SK-N-MC (cell line): ENCODE measurements at regions not wholly inside any gene's neighbourhood (a gene's known extent, or its start where the extent isn't known, plus 50 kb on each side); places are given as distances from the start of the nearest gene placed in this dataset.

Experiments
- DNase-seq: peaks from one replicate; pipeline ENCODE4 v3.0.0-alpha.2; 2011; ENCODE audit warnings: low read depth, low spot score
- H3K27ac ChIP-seq: fragments of 200-600 bp; sonication (generic); 2 replicates; pipeline ENCODE4 v1.5.1; 2016; ENCODE audit warnings: mixed run types
- H3K36me3 ChIP-seq: fragments of 200-600 bp; sonication (generic); 2 replicates; pipeline ENCODE4 v1.6.1; 2017; ENCODE audit warnings: antibody characterized with exemption, low read length, mixed read lengths; ENCODE audit not compliant: insufficient read depth
- H3K4me3 ChIP-seq: fragments of 200-600 bp; sonication (generic); 2 replicates; pipeline ENCODE4 v1.5.1; 2016
- H3K9ac ChIP-seq: fragments of 200-600 bp; sonication (generic); 2 replicates; pipeline ENCODE4 v1.8.0; 2017; ENCODE audit warnings: mixed run types, mixed read lengths; ENCODE audit not compliant: insufficient read length
- H3K9me3 ChIP-seq: fragments of 200-600 bp; sonication (generic); 2 replicates; pipeline ENCODE4 v1.6.1; 2017; ENCODE audit warnings: low read depth, mild to moderate bottlenecking, antibody characterized with exemption, low read length, moderate library complexity, mixed read lengths
- EZH2 ChIP-seq: fragments of 200-600 bp; sonication (generic); IDR thresholded peaks from one replicate; pipeline ENCODE4 v1.6.1; 2017; ENCODE audit warnings: antibody characterized with exemption
- FOXP2 ChIP-seq: optimal IDR thresholded peaks from 2 replicates; pipeline ENCODE3; 2011; ENCODE audit warnings: mild to moderate bottlenecking, moderate library complexity; ENCODE audit not compliant: insufficient read depth; ENCODE audit errors: extremely low read length, control extremely low read depth
- POLR2AphosphoS5 ChIP-seq: IDR thresholded peaks from 2 replicates; pipeline ENCODE4 v1.6.1; 2012; ENCODE audit warnings: mild to moderate bottlenecking, low read depth, low read length, borderline replicate concordance

DNA sequence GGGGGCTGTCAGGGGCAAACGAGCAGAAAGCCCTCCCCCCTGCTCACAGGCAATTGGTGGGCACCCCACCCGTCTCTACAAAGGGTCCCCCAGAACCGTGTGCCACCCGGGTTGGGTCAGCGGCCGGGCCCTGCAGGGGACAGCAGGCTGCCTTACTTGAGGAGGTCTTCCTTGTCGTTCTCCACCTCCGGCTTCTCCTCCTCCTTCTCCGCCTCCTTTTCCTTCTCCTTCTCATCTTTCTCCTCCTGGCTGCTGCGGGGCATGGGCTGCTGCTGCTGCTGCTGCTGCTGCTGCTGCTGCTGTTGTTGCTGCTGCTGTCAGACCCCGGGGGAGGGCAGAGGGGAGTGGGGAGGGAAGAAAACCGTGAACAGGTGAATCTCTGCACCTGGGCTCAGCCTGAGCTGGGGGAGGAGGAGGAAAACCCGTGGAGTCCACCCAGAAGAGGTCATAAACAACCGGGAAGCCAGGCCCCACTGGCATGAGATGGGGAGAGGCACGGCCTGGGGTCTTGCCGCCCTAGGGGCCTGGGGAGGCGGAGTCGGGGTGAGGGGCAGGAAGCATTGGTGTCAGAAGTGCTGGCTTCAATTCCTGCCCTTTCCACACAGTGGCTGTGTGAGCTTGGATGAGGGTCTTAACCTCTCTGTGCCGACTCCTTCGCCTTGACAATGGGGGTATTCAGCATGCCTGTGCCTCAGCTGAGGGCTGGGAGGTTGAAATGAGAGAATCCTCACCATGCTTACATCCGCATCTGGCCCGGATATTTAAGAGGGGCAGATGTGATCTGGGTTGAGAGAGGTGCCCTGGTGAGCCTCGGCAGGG lies 107.6 kb downstream of the RFLNA start:
- TF ChIP-seq FOXP2 (no peak), POLR2AphosphoS5 (no peak), EZH2 (no peak)
- Histone ChIP-seq H3K4me3 (no peak overlapping the region), H3K9ac (no peak overlapping the region), H3K36me3 (peaks cover 30% of the 10 kb centered on the region; the same call in 1 of the 2 replicates), H3K27ac (no peak overlapping the region), H3K9me3 (no peaks in the 10 kb centered on the region)
- DNase-seq = no peak

DNA sequence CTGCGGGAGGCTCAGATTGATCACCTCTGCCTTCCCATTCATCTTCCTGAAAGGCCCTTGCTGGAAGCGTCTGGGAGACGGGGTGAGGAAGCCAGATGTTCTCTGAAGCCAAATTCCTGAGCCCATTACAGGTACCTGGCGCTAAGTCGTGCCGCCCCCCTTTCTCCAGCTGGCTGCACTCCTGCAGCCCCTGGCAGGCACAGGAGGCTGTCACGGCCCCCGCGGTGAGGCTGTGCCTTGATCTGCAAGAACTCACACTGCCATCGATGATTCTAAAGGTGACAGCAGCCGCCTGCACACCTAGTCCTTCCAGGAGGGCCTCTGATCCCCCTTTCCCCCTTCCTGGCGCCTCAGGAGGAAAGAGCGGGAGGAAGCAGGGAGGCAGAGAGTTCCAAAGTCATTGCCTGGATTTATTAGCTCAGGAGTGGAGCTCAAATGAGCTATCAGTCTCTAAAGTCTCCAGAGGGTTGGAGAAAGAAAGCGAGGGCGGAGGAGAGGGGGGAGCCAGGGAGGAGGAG lies 106.9 kb downstream of the RFLNA start:
- Histone ChIP-seq H3K36me3 (peaks cover 30% of the 10 kb centered on the region; the same call in 1 of the 2 replicates), H3K27ac (no peak overlapping the region), H3K4me3 (no peak overlapping the region), H3K9me3 (no peaks in the 10 kb centered on the region), H3K9ac (no peak overlapping the region)
- TF ChIP-seq EZH2 = no peak
- TF ChIP-seq POLR2AphosphoS5 = no peak
- no peak for TF ChIP-seq FOXP2
- no peak for DNase-seq

DNA sequence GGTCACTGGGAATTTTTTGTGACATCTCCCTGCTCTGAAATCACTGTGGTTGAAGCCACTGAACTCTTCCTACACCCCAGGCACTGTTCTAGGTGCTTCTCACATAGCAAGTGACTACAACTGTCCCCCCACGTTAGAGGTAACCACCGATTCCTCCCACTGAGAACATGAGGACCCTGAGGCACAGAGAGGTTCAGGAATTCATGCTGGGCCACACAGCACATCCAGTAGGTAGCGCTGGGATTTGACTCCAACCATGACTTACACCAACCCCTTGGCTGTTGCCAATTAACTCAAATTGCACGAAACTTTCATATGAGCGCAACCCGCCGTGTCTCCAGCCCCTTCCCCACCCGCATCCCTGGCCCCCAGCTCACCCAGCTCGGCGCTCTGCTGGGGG lies 105.2 kb downstream of the RFLNA start:
- no peak overlapping the region for H3K9ac ChIP-seq
- no peak for DNase-seq
- no peak overlapping the region for H3K4me3 ChIP-seq
- no peaks in the 10 kb centered on the region for H3K9me3 ChIP-seq
- TF ChIP-seq EZH2 = no peak
- TF ChIP-seq FOXP2 = no peak
- TF ChIP-seq POLR2AphosphoS5 = no peak
- H3K36me3 ChIP-seq = peaks cover 35% of the 10 kb centered on the region; the same call in 1 of the 2 replicates
- no peak overlapping the region for H3K27ac ChIP-seq

GRCh38 chr12:124399622-124400021 lies 104.7 kb downstream of the RFLNA start:
- no peak overlapping the region for H3K27ac ChIP-seq
- TF ChIP-seq POLR2AphosphoS5 (no peak), EZH2 (no peak), FOXP2 (no peak)
- no peak overlapping the region for H3K9ac ChIP-seq
- H3K36me3 ChIP-seq = peaks cover 35% of the 10 kb centered on the region; the same call in 1 of the 2 replicates
- no peak for DNase-seq
- no peak overlapping the region for H3K4me3 ChIP-seq
- no peaks in the 10 kb centered on the region for H3K9me3 ChIP-seq

DNA sequence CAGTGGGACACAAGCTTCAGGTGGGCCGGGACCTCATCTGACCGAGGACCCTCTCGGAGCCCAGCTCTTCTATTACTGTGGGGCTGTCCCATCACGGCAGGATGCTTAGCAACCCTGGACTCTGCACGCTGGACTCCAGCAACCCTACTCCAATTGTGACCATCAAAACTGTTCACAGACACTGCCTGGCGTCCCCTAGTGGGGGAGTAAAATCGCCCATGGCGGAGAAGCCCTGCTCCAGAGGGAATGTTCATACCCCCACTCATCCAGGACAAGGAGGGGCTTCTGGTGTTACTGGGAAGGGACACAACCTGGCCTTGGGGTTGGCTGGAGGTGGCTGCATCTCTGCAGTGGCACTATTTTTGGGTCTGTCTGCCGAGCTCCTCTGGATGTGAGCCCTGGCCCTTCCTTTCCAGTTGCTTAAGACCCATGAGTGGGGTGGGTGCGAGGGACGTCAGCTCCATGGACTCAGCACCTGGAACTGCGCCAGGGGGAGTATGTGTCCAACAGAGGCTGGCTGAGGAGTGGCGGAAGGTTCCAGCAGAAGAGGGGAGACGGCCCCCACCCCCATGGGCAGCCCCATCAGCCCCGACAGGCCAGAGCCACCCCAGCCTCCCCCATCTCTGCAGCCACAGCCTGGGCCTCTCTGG lies 103.8 kb downstream of the RFLNA start:
- no peak overlapping the region for H3K27ac ChIP-seq
- no peaks in the 10 kb centered on the region for H3K9me3 ChIP-seq
- no peak for TF ChIP-seq EZH2
- TF ChIP-seq POLR2AphosphoS5 = no peak
- no peak for TF ChIP-seq FOXP2
- H3K9ac ChIP-seq = no peak overlapping the region
- peaks cover 43% of the 10 kb centered on the region for H3K36me3 ChIP-seq
- no peak overlapping the region for H3K4me3 ChIP-seq
- DNase-seq = no peak

DNA sequence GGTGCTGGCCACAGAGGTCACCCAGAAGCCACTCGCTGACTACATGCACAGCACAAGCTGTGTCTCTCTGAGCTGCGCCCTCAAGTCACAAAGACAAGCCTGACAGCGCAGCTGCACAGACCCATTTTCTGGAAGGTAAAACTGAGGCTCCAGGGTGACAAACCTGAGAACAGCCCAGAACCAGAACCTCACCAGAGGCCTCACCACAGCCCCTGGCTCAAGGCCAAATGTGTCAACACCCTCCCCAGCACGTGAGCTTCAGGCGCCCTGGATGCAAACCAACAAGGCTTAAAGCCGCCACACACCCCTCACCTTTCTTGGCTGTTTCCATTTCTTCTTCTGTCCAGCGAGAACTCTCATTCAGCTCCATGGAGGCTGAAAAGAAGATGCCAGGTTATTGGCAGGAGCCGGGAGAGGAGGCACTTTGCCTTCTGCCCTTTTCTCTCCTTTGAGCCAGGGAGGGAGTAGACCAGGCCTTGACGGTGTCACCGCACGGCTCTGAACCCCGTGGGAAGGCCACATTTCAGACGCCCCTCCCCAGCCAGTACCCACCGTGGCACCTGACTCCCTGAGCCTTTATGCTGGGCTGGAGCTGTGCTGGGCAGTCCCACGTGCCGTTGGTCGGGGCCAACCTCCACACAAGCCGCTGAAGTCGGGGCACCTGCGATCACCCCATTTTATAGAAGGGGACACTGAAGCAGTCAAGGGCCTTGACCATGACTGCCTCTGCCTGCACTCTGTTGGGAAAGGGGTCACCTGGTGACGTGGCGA lies 103.1 kb downstream of the RFLNA start:
- DNase-seq = no peak
- TF ChIP-seq FOXP2 (no peak), EZH2 (no peak), POLR2AphosphoS5 (no peak)
- peaks cover 44% of the 10 kb centered on the region for H3K36me3 ChIP-seq

DNA sequence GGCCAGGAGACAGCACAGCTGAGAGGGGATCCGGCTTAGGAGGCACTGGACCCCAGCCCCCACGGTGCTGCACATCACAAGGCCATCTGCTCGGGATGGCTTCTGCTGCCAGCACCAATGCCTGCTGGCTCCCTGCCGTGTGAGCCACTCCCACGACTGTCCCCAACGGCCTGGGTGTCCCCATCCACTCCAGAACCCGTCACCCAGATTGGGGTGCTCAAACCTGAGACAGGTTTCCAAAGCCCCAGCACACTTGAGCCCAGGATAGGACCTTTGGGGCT lies 102.4 kb downstream of the RFLNA start:
- Histone ChIP-seq H3K9me3 (no peaks in the 10 kb centered on the region), H3K4me3 (no peak overlapping the region), H3K9ac (no peak overlapping the region), H3K36me3 (peaks cover 44% of the 10 kb centered on the region), H3K27ac (no peak overlapping the region)
- TF ChIP-seq FOXP2 (no peak), POLR2AphosphoS5 (no peak), EZH2 (no peak)
- DNase-seq = no peak

More for the DNA sequence above, 103.1 kb downstream of the RFLNA start:
- no peaks in the 10 kb centered on the region for H3K9me3 ChIP-seq
- H3K27ac ChIP-seq = no peak overlapping the region
- no peak overlapping the region for H3K9ac ChIP-seq
- no peak overlapping the region for H3K4me3 ChIP-seq
